GM18907 (cell line): ENCODE measurements at regions not wholly inside any gene's neighbourhood (a gene's known extent, or its start where the extent isn't known, plus 50 kb on each side); places are given as distances from the start of the nearest gene placed in this dataset.
"Not testable (repeated sequence)": the region's sequence is repeated elsewhere in the genome, so short reads cannot be mapped to it uniquely, and the experiment has no call there.

Source experiments
- ATAC-seq: cut with Tn5 transposase; IDR thresholded peaks from one replicate; pipeline ENCODE4 v1.9.1; 2021; ENCODE audit warnings: mild to moderate bottlenecking, moderate library complexity; ENCODE audit not compliant: unreplicated experiment

DNA sequence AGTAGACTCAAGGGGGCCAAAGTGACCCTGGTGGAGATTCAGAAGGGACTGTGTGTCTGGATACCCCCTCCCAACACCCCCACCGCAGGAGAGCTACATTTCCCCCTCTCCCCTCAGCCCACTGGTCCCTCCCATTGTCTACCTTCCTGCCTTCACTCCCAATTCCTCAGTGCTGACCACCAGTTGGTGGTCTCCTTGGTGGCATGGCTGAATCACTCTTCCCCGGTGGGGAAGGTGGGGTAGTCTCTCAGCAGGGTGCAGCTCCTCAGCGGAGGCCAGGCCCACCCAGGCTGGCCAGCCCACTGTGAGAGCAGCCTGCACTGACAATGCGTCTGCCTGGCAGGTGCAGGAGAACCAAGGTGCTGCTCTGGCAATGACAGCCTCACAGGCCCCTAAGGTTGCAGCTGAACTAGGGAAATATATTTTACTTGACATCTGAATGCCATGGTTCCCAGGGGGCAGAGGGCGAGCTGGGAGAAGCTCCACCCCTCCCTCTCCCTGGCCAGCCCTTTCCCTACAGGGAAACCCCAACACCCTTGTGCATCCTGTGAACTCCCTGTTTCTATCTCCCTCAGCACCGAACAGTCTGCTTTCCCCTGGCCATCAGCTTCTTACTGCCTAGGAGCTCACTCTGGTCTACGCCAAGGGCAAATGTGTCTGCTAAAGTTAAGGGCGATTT is 62.6 kb upstream of the PAX8 start:
- ATAC-seq, result no peak

DNA sequence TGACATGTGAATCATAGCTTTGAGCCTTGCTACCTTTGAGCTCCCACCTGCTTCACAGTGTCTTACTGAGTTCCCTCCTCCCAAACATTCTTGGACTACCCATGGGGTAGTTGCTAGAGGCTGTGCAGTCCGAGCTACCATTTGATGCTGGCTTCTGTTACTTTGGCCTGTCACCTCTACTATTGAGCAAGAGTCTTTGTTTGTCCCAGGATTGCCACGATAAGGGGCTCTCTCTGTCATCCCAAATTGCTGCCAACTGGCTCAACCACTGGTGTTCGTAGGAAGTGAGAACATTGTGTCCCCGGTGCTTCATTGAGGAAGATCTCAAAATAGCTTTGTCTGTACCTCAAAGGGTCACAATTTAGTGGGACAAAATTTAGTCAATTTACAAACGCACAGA is 59.1 kb upstream of the PAX8 start:
- ATAC-seq, result no peak

- not testable (repeated sequence) for ATAC-seq
These were observed 57.3 kb upstream of the PAX8 start for GRCh38 chr2:113336040-113336439.

DNA sequence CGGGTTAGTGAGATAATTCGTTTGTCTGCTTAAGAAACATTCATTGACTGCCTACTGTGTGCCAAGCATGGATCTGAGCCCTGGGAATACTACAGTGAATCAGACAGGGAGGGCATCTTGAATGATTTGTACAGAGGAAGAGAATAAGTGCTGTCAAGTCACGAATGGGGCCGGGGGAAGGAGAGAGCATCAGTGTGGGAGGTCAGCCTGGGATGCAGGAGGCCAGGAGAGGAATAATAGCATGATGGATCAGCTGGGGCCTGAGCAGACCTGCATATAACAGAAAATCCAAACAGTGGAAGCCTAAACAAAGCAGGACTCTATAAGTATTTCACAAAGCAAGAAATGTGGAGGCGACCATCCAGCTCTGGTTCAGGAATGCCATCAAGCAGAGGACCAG is 55.4 kb upstream of the PAX8 start:
- no peak for ATAC-seq

DNA sequence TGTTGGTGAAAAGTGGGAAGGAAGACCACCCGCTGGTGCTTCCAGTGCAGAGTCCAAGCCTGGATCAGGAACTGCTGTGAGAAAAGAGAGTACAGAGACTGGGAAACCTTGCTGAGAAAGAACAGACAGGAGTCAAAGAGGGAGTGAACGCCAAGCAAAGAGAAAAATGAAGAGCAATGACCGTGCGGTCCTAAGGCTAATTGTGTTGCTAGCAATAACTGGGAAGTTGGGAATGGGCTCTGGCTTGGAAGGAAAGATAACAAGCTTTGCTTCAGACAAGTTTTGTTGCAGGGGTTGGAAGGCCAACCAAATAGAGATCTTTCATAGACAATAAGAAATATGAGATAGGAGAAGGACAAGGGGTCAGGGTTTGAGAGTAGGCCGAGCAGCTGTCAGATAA is 55.0 kb upstream of the PAX8 start:
- ATAC-seq, result not testable (repeated sequence)

DNA sequence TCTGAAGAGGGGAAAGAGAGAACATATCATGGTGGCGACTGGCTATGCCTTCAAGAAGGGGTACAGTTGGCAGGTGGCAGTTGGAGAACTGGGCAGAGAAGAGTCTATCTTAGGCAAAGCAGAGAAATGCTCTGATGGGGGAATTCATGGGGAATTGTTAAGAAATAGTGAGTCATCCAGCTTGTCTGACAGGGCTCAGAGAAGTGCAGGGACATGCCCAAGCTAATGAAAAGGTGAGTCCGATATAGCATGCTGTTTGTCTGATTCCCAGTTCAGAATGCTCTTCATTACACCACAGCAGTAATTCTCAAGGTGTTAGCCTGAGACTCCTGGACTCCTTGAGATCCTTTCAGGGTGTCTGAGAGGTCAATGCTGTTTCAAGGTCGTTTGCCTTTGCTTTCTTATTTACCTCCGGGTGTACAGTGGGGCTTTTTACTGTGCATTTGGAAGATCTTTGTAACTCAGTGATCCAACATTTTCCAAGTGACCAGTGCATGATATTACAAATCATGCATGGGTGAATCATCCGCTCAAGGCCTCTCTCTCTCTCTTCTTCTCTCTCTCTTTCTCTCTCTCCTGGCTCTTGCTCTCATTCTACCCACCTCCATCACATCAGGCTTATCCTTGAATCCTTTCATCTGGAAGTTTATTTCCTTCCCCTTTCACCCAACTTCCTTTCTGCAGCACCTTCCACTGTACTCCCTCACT is 51.5 kb upstream of the PAX8 start:
- not testable (repeated sequence) for ATAC-seq

DNA sequence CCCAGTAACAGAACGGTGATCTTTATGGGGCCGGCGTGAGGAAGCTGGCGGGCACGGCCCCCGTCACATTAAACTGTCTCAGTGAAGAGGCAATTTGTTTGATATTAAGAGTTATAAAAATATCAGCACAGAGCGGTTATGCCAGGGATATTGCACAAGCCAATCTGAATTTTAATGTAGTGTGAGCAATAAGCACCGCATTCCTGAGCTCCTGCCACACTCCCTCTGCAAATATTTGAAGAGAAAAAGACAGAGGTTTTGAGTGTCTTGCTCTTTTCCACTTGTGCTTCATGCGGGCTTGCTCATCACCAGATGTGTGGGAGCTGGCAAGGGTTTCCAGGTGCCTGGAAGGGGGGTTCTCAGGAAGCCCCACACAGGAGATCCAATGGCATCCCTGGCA is 50.3 kb upstream of the PAX8 start:
- ATAC-seq, result not testable (repeated sequence)

GRCh38 chr2:113328572-113328971 is 49.9 kb upstream of the PAX8 start:
- not testable (repeated sequence) for ATAC-seq
